ENCODE measurements at regions not wholly inside any gene's neighbourhood (a gene's known extent, or its start where the extent isn't known, plus 50 kb on each side); places are given as distances from the start of the nearest gene placed in this dataset.

DNA sequence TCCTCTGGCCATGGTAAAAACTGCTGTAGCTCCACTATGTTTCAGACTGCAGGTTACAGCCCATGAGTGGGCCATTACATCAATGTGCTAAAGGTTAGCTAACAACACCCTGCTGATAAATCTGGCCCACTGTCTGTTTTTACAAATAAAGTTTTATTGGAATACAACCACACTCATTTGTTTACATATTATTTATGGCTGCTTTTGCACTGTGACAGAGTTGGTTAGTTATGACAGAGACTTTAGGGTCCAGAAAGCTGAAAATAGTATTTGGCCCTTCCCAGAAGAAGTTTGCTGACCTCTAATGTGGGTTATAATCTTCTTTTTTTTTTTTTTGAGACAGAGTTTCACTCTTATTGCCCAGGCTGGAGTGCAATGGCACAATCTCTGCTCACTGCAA, 134.2 kb upstream of the PWP1 start (continued):
- TF ChIP-seq REST (tag by site-specific recombination; IDR thresholded peaks at IDR 0.05), result no peak

- Histone ChIP-seq H3K4me3 (ENCODE audit: low read depth, low read length) (no peak overlapping the region), H3K9me3 (ENCODE audit: control insufficient read depth, insufficient read depth, low read depth, low read length) (no peaks in the 10 kb centered on the region), H3K27ac (ENCODE audit: extremely low read depth, low read depth, low read length) (no peak overlapping the region), H3K4me1 (ENCODE audit: control insufficient read depth, insufficient read depth, low read length) (no peaks in the 10 kb centered on the region), H3K36me3 (ENCODE audit: control insufficient read depth in 2 of 2, insufficient read depth in 1 of 2, low read length in 2 of 2) (no peaks in the 10 kb centered on the region)
- POLR2A ChIA-PET, result no interaction called here
- CTCF ChIA-PET, result no interaction called here
- TF ChIP-seq ZNF76 (tag by site-specific recombination; IDR thresholded peaks at IDR 0.05; ENCODE audit: borderline replicate concordance, low read depth) (no peak), IKZF3 (tag by site-specific recombination; IDR thresholded peaks at IDR 0.05) (no peak), PRDM10 (tag by site-specific recombination; IDR thresholded peaks at IDR 0.05) (no peak), ZFHX2 (tag by site-specific recombination; conservative IDR thresholded peaks at IDR 0.05) (no peak), ZNF596 (tag by site-specific recombination; IDR thresholded peaks at IDR 0.05) (no peak), ZBTB20 (tag by site-specific recombination; IDR thresholded peaks at IDR 0.05) (no peak), HOXD13 (CRISPR knock-in tag; IDR thresholded peaks at IDR 0.05; ENCODE audit: borderline replicate concordance) (no peak), TSHZ1 (tag by site-specific recombination; IDR thresholded peaks at IDR 0.05; ENCODE audit: borderline replicate concordance) (no peak), ZNF549 (tag by site-specific recombination; IDR thresholded peaks at IDR 0.05) (no peak), ZSCAN18 (tag by site-specific recombination; IDR thresholded peaks at IDR 0.05) (no peak), ZNF114 (tag by site-specific recombination; IDR thresholded peaks at IDR 0.05) (no peak), ZNF624 (tag by site-specific recombination; IDR thresholded peaks at IDR 0.05) (no peak), ZNF341 (tag by site-specific recombination; IDR thresholded peaks at IDR 0.05; ENCODE audit: low read depth) (no peak), ZBTB1 (tag by site-specific recombination; IDR thresholded peaks at IDR 0.05) (no peak), ZNF449 (tag by site-specific recombination; IDR thresholded peaks at IDR 0.05) (no peak), HOXC10 (CRISPR knock-in tag; IDR thresholded peaks at IDR 0.05) (no peak)
- TF ChIP-seq, protein P1, sequence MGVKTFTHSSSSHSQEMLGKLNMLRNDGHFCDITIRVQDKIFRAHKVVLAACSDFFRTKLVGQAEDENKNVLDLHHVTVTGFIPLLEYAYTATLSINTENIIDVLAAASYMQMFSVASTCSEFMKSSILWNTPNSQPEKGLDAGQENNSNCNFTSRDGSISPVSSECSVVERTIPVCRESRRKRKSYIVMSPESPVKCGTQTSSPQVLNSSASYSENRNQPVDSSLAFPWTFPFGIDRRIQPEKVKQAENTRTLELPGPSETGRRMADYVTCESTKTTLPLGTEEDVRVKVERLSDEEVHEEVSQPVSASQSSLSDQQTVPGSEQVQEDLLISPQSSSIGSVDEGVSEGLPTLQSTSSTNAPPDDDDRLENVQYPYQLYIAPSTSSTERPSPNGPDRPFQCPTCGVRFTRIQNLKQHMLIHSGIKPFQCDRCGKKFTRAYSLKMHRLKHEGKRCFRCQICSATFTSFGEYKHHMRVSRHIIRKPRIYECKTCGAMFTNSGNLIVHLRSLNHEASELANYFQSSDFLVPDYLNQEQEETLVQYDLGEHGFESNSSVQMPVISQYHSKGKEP (tag by site-specific recombination; IDR thresholded peaks at IDR 0.05), result no peak
Measured at GRCh38 chr12:107552263-107552662, 133.3 kb upstream of the PWP1 start.
